Hindlimb muscle (tissue), 1 donor: ENCODE measurements at regions not wholly inside any gene's neighbourhood (a gene's known extent, or its start where the extent isn't known, plus 50 kb on each side); places are given as distances from the start of the nearest gene placed in this dataset.
"Not testable (repeated sequence)": the region's sequence is repeated elsewhere in the genome, so short reads cannot be mapped to it uniquely, and the experiment has no call there.

Experiments
- DNase-seq: peaks from one replicate; pipeline ENCODE4 v3.0.0-alpha.2; 2013

- no peak for DNase-seq
These were observed 85.1 kb downstream of the GNL3L start for GRCh38 chrX:54615109-54615508.

- no peak for DNase-seq
These were observed 103.6 kb downstream of the GNL3L start for GRCh38 chrX:54633641-54634040.

GRCh38 chrX:54639018-54639345 lies 109.0 kb downstream of the GNL3L start:
- DNase-seq: no peak

- peak; percentile 94 for DNase-seq
These were observed 109.5 kb downstream of the GNL3L start for GRCh38 chrX:54639346-54640102.

DNA sequence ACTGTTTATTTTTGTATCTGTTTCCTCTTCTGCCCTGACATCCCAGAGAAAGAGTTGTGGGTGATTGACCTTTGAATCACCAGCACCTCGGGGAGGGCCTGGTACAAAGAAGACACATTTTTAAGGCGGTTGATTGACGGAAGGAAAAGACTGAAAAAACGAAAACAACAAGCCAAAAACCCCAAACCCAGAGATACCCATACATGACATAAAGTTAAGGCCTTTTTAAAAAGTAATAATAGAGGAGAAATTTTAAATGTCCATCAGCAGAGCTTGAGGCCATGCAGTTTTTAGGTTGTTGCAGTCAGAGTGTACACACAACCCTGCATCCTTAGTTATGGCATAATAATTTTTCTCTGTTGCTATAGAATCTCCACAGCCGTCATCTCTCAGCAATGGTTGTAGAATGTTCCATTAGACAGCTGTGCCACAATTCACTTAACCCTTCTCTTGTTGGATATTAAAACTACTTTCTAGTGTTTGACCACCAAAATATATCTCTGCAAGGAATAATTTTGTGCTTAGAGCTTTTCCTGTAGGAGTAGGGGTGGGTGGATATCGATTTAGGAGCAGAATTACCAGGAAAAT lies 110.2 kb downstream of the GNL3L start:
- no peak for DNase-seq

- DNase-seq: peak; percentile 74
These were observed 110.7 kb downstream of the GNL3L start for GRCh38 chrX:54640736-54641135.

DNA sequence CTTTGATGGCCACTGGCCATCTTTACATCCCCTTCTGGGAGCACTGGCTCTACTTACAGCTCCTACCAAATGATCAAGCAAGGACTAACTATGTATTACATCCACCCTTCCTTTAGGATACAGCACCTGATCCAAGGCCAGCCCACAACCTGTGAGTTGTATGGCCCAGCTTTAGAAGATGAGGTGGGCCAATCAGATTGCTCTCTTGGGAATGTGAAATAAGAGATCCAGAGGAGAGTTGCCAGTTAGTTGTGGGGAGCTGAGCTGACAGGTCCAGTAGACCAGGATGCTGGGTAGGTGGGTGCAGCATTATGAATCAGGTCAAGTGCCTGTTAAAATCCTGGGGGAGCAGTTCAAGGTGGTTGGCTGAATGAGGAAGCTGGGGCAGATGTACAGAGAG lies 111.5 kb downstream of the GNL3L start:
- DNase-seq: no peak

DNA sequence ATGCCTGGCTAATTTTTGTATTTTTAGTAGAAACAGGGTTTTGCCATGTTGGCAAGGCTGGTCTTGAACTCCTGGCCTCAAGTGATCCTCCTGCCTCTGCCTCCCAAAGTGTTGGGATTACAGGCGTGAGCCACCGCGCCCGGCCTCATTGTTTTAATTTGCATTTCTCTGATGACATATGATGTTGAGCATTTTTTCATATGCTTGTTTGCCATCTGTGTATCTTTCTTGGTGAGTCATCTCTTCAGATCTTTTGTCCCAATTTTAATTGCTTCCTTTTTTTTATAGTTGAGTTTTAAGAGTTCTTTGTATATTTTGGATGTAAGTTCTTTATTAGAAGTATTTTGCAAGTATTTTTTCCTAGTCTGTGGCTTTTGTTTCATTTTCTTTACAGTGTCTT lies 117.6 kb downstream of the GNL3L start:
- not testable (repeated sequence) for DNase-seq

DNA sequence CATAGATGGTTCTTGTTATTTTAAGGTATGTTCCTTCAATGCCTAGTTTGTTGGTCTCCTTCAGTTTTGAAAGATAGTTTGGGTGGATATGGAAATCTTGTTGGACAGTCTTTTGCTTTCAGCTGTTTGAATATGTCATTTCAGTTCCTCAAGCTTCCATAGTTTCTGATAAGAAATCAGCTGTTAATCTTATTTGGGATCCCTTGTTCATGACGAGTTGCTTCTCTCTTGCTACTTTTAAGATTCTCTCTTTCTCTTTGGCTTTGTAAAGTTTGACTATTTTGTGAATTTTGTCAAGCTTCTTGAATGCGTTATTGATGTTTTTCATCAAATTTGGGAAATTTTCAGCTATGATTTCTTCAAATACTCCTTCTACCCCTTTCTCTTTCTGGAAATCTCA lies 129.5 kb downstream of the GNL3L start:
- DNase-seq: no peak

GRCh38 chrX:54675762-54676161 lies 122.3 kb downstream of the ITIH6 start:
- no peak for DNase-seq

DNA sequence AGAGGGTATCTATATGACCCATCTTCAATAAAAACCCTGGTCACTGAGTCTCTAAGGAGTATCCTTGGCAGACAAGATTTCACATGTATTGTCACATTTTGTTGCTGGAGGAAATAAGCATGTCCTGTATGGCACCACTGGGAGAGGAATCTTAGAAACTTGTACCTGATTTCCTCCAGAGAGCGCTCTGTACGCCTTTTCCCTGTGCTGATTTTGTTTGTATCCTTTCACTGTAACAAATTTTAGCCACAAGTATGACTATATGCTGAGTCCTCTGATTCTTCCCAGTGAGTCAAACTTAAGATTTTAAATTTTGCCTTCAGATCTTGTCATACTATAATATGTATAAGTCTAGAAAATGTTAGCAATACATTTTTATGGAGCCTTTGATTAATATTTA lies 102.8 kb downstream of the ITIH6 start:
- no peak for DNase-seq

DNA sequence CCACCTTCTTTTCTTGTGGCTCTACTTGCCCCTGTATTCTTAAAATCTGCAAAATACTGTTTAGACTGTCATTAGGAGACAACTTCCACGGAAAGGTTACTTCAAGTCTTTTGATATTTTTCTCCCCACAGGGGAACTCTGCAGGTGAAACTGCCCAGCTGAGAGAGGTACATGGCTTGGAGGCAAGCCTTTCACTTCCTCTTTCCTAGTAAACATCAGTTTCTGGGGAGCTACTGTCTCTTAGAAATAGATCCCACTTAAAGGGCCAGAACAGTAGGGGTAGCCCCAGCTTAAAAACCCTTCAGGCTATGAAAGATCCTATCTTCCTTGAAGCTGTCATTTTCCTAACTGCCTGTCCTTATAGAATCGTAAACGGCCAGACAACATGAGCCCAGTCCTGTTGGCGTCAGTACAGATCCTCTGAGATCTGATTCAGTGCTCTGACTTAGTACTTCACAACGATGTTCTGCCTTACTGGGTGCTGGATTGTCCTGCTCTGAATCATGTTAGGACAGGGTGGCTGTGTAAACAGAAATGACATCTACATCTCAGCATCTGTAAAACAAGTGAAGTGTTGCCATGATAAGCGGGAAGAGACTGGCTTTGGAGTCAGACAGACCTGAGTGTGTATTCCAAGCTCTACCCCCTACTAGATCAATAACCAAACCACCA lies 102.1 kb downstream of the ITIH6 start:
- DNase-seq: no peak
